ENCODE measurements at regions not wholly inside any gene's neighbourhood (a gene's known extent, or its start where the extent isn't known, plus 50 kb on each side); places are given as distances from the start of the nearest gene placed in this dataset.

DNA sequence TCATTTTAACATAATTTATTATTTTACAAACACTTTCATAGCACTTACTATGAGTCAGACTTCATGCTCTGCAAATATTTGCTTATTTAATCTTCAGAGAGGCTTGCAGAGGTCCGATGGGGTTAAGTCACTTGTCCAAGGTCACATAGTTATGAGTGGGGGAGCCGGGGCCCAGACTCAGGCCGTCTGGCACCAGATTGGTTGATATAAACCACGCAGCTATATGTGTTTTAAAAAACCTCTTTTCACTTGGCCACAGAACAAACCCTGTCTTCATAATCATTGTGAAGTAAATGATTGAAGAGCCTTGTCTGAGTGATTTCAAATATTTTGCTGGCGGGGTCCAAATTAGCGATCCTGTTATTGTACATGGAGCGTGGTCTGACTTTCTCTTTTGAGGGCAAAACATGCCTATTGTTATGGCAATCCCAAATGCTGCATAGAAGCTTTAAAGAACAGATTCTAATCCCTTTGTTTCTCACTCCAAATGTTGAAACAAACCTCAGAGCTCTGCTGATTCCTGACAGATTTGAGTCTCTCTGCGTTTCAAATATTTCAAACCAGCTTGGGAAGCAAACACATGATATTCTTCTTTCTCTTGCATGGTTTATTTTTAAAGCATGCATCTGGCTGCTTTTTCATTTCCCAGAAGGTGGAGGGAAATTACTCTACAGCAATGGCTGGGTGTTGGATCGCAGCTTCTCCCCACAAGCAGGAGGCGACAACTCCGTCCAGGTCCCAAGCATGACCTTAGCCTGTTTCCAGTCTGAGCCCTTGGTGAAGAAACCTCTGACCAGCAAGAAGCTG is 142.4 kb downstream of the DDX1 start:
- intact Hi-C loops (cut with micrococcal nuclease), result no loop called here

- intact Hi-C loops (cut with micrococcal nuclease), result no loop called here
Observed at GRCh38 chr2:15734674-15735483, 143.2 kb downstream of the DDX1 start.

DNA sequence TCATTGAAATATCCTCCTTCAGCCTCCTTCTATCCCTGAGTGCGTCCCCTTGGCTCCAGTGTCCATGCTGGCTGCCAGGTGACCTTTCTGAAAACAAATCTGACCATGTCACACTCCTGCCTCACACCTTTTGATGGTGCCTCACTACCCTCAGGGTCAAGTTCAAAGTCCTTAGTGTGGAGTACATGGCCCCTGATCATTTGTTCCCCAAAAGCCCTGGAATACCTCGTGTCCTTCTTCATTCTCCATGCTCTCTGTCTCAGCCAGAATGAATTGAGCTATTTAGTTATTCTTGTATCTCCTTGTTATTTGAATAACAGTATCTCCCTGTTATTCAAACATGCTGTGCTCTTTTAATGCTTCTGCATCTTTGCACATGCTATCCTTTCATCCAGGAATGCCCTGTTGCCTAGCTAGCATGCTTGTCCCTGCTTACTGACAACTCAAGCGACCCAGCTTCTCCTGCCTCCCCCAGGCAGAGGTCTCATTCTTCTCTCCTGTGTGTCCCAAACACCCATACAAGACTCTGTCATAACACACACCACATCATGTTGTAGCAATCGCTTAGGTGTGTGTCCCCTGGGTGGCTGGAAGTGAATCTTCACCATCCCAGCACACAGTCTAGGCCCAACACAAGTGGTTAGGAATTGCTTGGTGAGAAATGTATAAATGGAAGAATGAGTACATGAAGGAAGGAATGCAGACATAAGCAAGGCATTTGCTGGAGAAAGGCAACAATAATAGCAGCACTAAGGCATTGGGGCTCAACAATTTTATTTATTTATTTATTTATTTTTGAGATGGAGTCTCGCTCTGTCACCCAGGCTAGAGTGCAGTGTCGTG is 144.0 kb downstream of the DDX1 start:
- intact Hi-C loops (cut with micrococcal nuclease), result no loop called here

DNA sequence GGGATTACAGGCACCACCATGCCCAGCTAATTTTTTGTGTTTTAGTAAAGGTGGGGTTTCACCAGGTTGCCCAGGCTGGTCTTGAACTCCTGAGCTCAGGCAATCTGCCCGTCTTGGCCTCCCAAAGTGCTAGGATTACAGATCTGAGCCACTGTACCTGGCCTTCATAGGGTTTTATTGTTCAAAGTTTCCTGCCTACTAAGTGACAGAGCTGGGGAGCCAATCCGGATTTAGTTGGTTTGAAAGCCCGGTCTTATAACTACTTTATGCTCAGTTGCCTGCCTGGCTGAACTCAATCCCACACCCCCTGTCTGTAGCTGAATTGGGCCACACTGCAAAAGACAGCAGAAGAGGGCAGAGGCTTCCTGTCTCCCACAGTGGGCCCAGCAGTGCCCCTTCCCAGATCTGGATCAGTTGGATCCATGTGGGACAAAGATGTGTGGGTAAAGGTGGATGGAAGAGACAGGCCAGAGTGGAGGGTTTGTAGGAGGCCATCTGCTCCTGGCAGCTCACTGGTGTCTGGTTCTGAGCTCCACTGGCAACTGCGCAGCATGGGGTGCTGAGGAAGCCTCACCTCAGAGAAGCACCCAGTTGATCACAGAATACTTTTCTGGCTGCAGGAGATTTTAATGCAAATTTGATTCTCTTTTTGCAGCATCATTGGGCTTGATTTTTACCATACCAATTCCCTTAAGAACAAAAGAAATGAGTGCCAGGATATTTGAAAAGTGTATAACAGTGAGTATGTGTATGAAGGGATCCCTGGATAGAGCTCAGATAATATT is 144.9 kb downstream of the DDX1 start:
- intact Hi-C loops (cut with micrococcal nuclease), result no loop called here

DNA sequence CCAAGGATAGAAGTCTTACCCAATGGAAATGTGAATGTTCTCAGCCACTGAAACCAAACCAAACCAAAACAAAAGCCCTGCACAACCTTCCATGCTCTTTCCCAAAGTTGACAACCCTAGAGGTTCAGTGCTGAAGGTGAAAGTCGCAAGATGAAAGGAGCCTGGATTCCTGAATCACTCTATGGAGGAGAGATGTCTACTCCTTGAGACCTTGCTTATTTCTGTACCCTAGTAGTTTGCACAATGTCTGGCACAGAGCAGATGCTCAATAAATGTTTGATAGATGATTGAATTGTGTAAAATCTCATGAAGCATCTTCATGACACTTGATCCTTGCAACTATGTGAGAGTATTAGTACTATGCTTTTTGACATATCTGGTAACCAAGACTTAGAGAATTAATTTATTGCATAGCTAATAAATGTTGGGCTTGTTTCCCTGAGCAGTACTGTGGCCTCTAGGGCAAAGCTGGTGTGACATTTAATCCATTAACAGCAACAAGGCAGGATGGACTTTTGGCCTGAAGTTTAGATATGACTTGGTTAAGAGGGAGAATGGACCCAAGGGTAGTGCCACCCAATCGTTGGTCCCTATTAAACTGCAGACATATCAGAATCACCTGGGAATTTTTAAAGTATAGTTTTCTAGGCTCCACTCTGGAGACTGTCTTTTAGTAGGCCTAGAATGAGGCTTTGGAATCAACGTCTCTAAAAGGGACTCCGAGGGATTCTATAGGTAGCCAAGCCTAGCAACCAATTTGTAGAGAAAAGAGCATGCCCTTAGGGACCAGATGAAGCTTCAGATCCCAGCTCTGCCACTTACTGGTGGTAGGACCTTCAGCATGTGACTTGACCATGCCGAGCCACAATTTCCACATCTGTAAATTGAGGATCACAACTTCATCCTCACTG is 145.9 kb downstream of the DDX1 start:
- intact Hi-C loops (cut with micrococcal nuclease), result no loop called here

GRCh38 chr2:15738225-15738546 is 146.5 kb downstream of the DDX1 start:
- intact Hi-C loops (cut with micrococcal nuclease), result no loop called here

- intact Hi-C loops (cut with micrococcal nuclease), result no loop called here
Observed at GRCh38 chr2:15738943-15739342, 147.3 kb downstream of the DDX1 start.

- intact Hi-C loops (cut with micrococcal nuclease), result no loop called here
Observed at GRCh38 chr2:15744820-15745219, 153.2 kb downstream of the DDX1 start.

DNA sequence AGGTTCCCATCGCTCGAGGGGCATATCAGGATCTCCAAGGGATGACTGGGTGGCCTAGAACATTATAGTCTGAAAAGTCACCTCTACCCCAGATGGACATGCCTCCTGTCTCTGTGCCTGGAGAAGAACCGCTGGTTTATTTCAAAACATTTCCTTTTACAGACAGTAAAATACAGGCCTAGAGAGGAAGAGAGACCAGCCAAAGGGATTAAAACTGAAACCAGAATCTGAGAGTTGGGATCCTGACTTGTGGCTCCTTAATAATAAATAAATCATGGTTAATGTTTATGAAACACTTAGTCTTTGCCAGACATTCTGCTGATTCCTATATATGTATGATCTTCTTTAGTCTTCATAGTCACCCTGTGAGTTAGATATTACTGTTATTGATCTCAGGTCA is 153.7 kb downstream of the DDX1 start:
- intact Hi-C loops (cut with micrococcal nuclease), result no loop called here

GRCh38 chr2:15745907-15746702 is 154.4 kb downstream of the DDX1 start:
- intact Hi-C loops (cut with micrococcal nuclease), result no loop called here

DNA sequence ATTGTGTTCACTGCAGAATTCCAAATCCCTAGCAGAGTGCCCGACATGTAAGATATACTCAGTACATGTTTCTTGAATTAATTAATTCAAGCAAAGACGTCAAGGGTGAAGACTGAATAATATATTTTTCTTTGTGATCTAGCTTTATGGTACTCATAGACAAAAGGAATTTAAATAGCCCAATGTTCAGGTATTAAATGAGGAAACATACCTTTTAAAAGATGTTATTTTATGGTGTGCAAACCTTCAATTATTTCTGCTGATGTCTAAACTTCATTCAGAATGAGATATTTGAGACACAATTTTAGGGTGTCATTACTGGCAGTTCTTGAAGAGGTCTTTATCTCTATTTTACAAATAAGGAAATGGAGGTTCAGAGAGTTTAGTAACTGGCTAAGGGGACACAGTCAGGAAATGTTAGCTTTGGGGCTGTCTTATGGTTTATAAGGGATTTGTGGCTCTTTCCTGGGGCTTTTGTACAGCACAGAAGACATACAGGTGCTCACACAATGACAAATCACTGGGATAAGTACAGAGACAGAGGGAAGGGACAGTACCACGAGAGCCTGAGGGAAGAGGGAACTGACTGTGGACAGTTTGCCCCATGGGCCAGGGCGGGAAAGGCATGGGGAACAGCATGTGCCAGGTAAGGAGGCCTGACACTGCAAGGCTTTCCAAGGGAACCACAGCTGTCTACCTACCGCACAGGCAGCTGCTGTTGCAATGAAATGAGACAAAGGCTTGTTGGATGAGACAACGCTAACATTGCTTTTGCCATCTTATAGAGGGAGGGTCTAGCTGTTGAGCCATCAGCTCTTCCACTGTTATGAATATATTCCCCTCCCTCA is 155.3 kb downstream of the DDX1 start:
- intact Hi-C loops (cut with micrococcal nuclease), result no loop called here

GRCh38 chr2:15747603-15748471 is 156.2 kb downstream of the DDX1 start:
- intact Hi-C loops (cut with micrococcal nuclease), result loop anchor here (1.0 kb wide), 1 partner anchor 111 kb away; no protein-coding TSS in a partner anchor

DNA sequence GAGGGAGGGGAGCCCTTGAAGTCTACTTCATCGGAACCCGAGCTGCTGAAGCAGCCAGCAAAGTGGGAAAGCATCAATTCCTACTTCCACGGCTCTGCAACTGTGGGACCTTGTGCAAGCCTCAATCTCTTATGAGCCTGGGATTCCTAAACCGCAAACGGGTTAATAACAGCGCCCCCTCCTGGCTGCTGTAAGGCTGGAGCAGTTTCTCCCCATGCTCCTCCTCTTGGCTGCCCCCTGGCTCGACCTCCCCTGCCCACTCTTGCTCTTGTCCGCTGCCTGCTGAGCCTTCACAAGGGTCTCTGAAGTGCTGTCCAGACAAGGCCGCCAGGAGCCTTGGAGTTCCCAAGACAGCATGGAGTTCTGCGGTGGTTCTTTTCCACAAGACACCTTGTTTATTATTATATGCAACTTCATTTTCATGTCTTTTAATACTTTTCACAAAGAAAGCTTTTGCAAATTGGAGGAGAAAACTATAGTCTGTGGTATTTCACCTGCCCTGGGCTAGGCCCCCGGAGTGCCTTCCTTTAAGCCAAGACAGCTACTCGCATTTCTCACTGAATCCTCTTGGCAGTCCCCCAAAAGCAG is 157.2 kb downstream of the DDX1 start:
- intact Hi-C loops (cut with micrococcal nuclease), result loop anchor here (1.0 kb wide), 1 partner anchor 112 kb away; no protein-coding TSS in a partner anchor

DNA sequence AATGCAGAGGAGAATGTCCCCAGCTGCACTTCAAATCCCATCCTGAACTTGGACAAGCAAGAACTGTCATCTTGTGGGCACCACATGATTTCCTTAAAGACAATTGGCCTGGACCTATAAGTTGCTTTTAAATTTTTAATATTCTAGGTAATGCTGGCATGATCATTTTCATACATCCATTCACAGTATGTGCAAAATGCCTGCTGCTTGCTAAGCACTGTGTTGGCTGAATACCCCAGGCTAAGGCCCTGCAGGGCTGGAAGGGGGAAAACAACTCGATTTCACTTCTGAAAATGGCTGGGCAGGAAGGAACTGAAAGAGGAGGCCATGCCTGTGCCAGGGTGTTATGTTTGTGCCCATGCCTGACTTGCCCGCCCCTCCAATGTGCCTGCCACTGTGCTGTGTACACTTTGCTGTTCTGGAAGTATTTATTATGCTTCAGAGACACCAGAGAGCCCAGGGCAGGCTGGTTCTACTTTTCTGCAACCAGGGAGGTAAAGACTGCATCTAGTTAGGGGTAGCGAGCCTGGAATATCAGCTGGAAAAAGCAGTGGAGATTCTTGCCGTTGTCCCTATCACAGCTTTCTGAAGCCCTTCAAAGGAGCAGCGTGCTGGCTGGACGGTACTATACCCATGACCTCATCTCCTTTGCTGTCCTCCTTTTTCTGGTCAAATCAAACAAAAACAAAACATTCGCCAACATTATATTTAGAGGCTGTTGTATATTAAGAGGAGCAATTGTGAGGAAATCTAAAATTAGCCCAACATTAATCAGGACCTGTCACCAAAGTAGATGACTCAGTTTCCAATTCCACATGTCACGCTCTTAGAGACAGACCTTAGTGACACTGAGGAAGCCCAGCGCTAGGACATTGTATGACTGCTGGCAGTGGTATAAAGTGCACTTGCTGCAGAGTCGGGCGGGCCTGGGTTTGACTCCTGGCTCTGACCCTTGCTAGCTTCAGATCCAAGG is 158.1 kb downstream of the DDX1 start:
- intact Hi-C loops (cut with micrococcal nuclease), result no loop called here

GRCh38 chr2:15750433-15750814 is 158.8 kb downstream of the DDX1 start:
- intact Hi-C loops (cut with micrococcal nuclease), result no loop called here
